H9 (cell line): ENCODE measurements at regions not wholly inside any gene's neighbourhood (a gene's known extent, or its start where the extent isn't known, plus 50 kb on each side); places are given as distances from the start of the nearest gene placed in this dataset.

Experiments used
- DNase-seq: peaks from one replicate; pipeline ENCODE4 v3.0.0-alpha.2; 2017
- H2AFZ ChIP-seq: one replicate; pipeline ENCODE4 v1.6.1; 2013; ENCODE audit warnings: mild to moderate bottlenecking, low read length, control low read depth, moderate library complexity
- H2AK5ac ChIP-seq: 2 replicates; pipeline ENCODE4 v1.6.1; 2013; ENCODE audit warnings: low read length, control low read depth, mixed read lengths; ENCODE audit not compliant: insufficient read length
- H2BK120ac ChIP-seq: one replicate; pipeline ENCODE4 v1.6.1; 2013; ENCODE audit warnings: low read depth, mild to moderate bottlenecking, low read length, control low read depth, inconsistent platforms; ENCODE audit not compliant: poor library complexity, severe bottlenecking
- H2BK12ac ChIP-seq: 2 replicates; pipeline ENCODE4 v1.6.1; 2013; ENCODE audit warnings: low read length, control low read depth, mixed read lengths, low read depth; ENCODE audit not compliant: insufficient read length
- H2BK15ac ChIP-seq: 2 replicates; pipeline ENCODE4 v1.6.1; 2013; ENCODE audit warnings: low read depth, low read length, control low read depth
- H2BK20ac ChIP-seq: one replicate; pipeline ENCODE4 v1.6.1; 2013; ENCODE audit warnings: low read depth, mild to moderate bottlenecking, low read length, control low read depth, inconsistent platforms; ENCODE audit not compliant: poor library complexity, severe bottlenecking
- H2BK5ac ChIP-seq: 2 replicates; pipeline ENCODE4 v1.6.1; 2013; ENCODE audit warnings: low read length, control low read depth, mixed read lengths; ENCODE audit not compliant: insufficient read length
- H3K14ac ChIP-seq: 2 replicates; pipeline ENCODE4 v1.6.1; 2013; ENCODE audit warnings: low read length, control low read depth; ENCODE audit not compliant: insufficient read depth
- H3K18ac ChIP-seq: 2 replicates; pipeline ENCODE4 v1.6.1; 2013; ENCODE audit warnings: low read depth, mild to moderate bottlenecking, mixed read lengths, low read length, control low read depth; ENCODE audit not compliant: insufficient read length
- H3K23ac ChIP-seq: 2 replicates; pipeline ENCODE4 v1.6.1; 2013; ENCODE audit warnings: low read length, control low read depth, mixed read lengths, low read depth; ENCODE audit not compliant: insufficient read length
- H3K23me2 ChIP-seq: 2 replicates; pipeline ENCODE4 v1.6.1; 2013; ENCODE audit warnings: low read depth, mild to moderate bottlenecking, mixed read lengths, low read length, control low read depth; ENCODE audit not compliant: insufficient read length, poor library complexity, severe bottlenecking
- H3K27ac ChIP-seq: 2 replicates; pipeline ENCODE4 v1.5.1; 2013; ENCODE audit warnings: low read length, control low read depth, mixed read lengths, low read depth; ENCODE audit not compliant: insufficient read length
- H3K27me3 ChIP-seq: 2 replicates; pipeline ENCODE4 v1.6.1; 2013; ENCODE audit warnings: low read length, control low read depth, inconsistent platforms; ENCODE audit not compliant: insufficient read depth
- H3K4ac ChIP-seq: 2 replicates; pipeline ENCODE4 v1.6.1; 2013; ENCODE audit warnings: low read depth, mild to moderate bottlenecking, control low read depth, inconsistent platforms, low read length, moderate library complexity
- H3K4me1 ChIP-seq: 2 replicates; pipeline ENCODE4 v1.6.1; 2013; ENCODE audit warnings: low read length, control low read depth, inconsistent platforms; ENCODE audit not compliant: insufficient read depth
- H3K4me2 ChIP-seq: 2 replicates; pipeline ENCODE4 v1.6.1; 2013; ENCODE audit warnings: low read length, control low read depth, mixed read lengths; ENCODE audit not compliant: insufficient read length, insufficient read depth
- H3K56ac ChIP-seq: 2 replicates; pipeline ENCODE4 v1.6.1; 2013; ENCODE audit warnings: low read depth, mild to moderate bottlenecking, mixed read lengths, low read length, control low read depth; ENCODE audit not compliant: insufficient read length
- H3K79me1 ChIP-seq: 2 replicates; pipeline ENCODE4 v1.6.1; 2013; ENCODE audit warnings: low read depth, mild to moderate bottlenecking, moderate library complexity, low read length, control low read depth, inconsistent platforms; ENCODE audit not compliant: insufficient read depth, poor library complexity, severe bottlenecking
- H3K79me2 ChIP-seq: 2 replicates; pipeline ENCODE4 v1.6.1; 2013; ENCODE audit warnings: low read length, control low read depth, inconsistent platforms; ENCODE audit not compliant: insufficient read depth
- H3K9ac ChIP-seq: 2 replicates; pipeline ENCODE4 v1.6.1; 2013; ENCODE audit warnings: low read length, control low read depth, mixed read lengths; ENCODE audit not compliant: insufficient read length; ENCODE audit errors: extremely low read depth
- H3K9me3 ChIP-seq: one replicate; pipeline ENCODE4 v1.6.1; 2013; ENCODE audit warnings: low read depth, low read length, inconsistent platforms; ENCODE audit not compliant: control insufficient read depth
- H3T11ph ChIP-seq: one replicate; pipeline ENCODE4 v1.6.1; 2013; ENCODE audit warnings: mild to moderate bottlenecking, low read length, control low read depth, inconsistent platforms
- H4K20me1 ChIP-seq: one replicate; pipeline ENCODE4 v1.6.1; 2013; ENCODE audit not compliant: control insufficient read depth, insufficient read length, insufficient read depth
- H4K5ac ChIP-seq: 2 replicates; pipeline ENCODE4 v1.6.1; 2013; ENCODE audit warnings: low read depth, mild to moderate bottlenecking, mixed read lengths, low read length, control low read depth; ENCODE audit not compliant: insufficient read length
- H4K8ac ChIP-seq: replicated peaks from 2 replicates; pipeline ENCODE4 v1.6.1; 2013; ENCODE audit warnings: low read length, control low read depth, mixed read lengths, low read depth; ENCODE audit not compliant: insufficient read length
- H4K91ac ChIP-seq: 2 replicates; pipeline ENCODE4 v1.6.1; 2013; ENCODE audit warnings: low read depth, mild to moderate bottlenecking, moderate library complexity, mixed read lengths, low read length, control low read depth; ENCODE audit not compliant: insufficient read length
- H3K27ac Mint-ChIP-seq, 3 experiments: 2 replicates in 2 of 3; 3 replicates in 1 of 3; pipeline ENCODE4 v1.8.0; 2020 to 2021; ENCODE audit warnings: mixed read lengths in 3 of 3, mild to moderate bottlenecking in 1 of 3, moderate library complexity in 1 of 3
- H3K27me3 Mint-ChIP-seq: 2 replicates; pipeline ENCODE4 v1.8.0; 2021; ENCODE audit warnings: low read depth, mild to moderate bottlenecking, moderate library complexity, mixed read lengths
- H3K36me3 Mint-ChIP-seq, 3 experiments: 2 replicates in 2 of 3; 3 replicates in 1 of 3; pipeline ENCODE4 v1.8.0; 2020 to 2021; ENCODE audit warnings: low read depth in 3 of 3, mixed read lengths in 3 of 3; ENCODE audit not compliant: insufficient read depth in 1 of 3
- H3K4me1 Mint-ChIP-seq, 2 experiments: 2 replicates each; pipeline ENCODE4 v1.8.0; 2020; ENCODE audit warnings: mixed read lengths in 2 of 2
- H3K4me3 Mint-ChIP-seq, 2 experiments: 2 replicates in 1 of 2; 3 replicates in 1 of 2; pipeline ENCODE4 v1.8.0; 2020 to 2021; ENCODE audit warnings: mild to moderate bottlenecking in 2 of 2, mixed read lengths in 2 of 2, moderate library complexity in 1 of 2
- H3K9me3 Mint-ChIP-seq, 2 experiments: 2 replicates in 1 of 2; 3 replicates in 1 of 2; pipeline ENCODE4 v1.8.0; 2020; ENCODE audit warnings: mild to moderate bottlenecking in 2 of 2, mixed read lengths in 2 of 2, moderate library complexity in 1 of 2
- CTCF ChIP-seq: fragments of 200-600 bp; sonication (generic); conservative IDR thresholded peaks from 3 replicates; pipeline ENCODE4 v1.8.0; 2021; ENCODE audit warnings: antibody characterized with exemption, mild to moderate bottlenecking
- WGBS: extraction: QIAGEN DNeasy Blood & Tissue Kit; methylation state at CpG from one replicate; pipeline ENCODE4 v1.1.7; 2013; ENCODE audit warnings: missing lambda C conversion rate, low lambda C conversion rate, mixed read lengths; ENCODE audit not compliant: insufficient read length; ENCODE audit errors: extremely low coverage; 5-methylcytosine and 5-hydroxymethylcytosine counted together

DNA sequence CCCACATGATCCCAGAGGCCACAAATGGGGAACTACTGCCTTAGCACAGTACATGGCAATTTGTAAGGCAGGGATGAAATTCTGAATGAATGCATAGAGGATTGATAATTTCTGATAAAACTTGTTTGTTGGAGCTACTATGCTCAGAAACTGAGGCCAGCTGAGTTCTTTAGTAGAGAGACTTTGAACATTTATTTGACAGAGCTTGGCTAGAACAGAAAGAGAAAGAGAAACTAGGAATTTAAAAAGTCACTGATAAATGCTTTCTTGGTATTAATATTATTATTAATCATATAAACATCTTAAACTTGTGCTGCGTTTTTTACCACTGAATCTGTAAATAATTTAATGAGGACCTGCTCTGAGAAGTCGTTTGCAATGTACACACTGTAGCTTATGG, 923.7 kb upstream of the CNTNAP5 start:
- no peak overlapping the region for H3K4me3 Mint-ChIP-seq
- no peak overlapping the region for H2BK5ac ChIP-seq
- H2BK12ac ChIP-seq: no peak overlapping the region
- H3K4ac ChIP-seq: no peak overlapping the region
- H3K23me2 ChIP-seq: no peaks in the 10 kb centered on the region
- no peak overlapping the region for H3K14ac ChIP-seq
- H3T11ph ChIP-seq: no peak overlapping the region
- H3K23ac ChIP-seq: no peak overlapping the region
- H3K79me1 ChIP-seq: no peaks in the 10 kb centered on the region
- H4K8ac ChIP-seq: no peak overlapping the region
- H2AK5ac ChIP-seq: no peak overlapping the region
- H4K20me1 ChIP-seq: no peaks in the 10 kb centered on the region
- H4K91ac ChIP-seq: no peak overlapping the region
- no peak overlapping the region for H4K5ac ChIP-seq
- H3K18ac ChIP-seq: no peak overlapping the region
- no peaks in the 10 kb centered on the region for H3K9me3 Mint-ChIP-seq
- H3K27me3 ChIP-seq: no peaks in the 10 kb centered on the region
- H3K27me3 Mint-ChIP-seq: no peaks in the 10 kb centered on the region
- no peaks in the 10 kb centered on the region for H3K79me2 ChIP-seq
- no peak overlapping the region for H3K4me2 ChIP-seq
- H3K9me3 ChIP-seq: no peaks in the 10 kb centered on the region
- no peak overlapping the region for H3K27ac Mint-ChIP-seq
- no peaks in the 10 kb centered on the region for H3K36me3 Mint-ChIP-seq
- H3K9ac ChIP-seq: no peak overlapping the region
- no peak overlapping the region for H2AFZ ChIP-seq
- no peak overlapping the region for H3K56ac ChIP-seq
- no CpG with 5 or more reads among the region's 2 CpGs for WGBS
- no peak for DNase-seq
- peaks cover 0 to 5% of the 10 kb centered on the region in 2 experiments; a peak in 2 of 4 replicates for H3K4me1 Mint-ChIP-seq
- no peak overlapping the region for H2BK20ac ChIP-seq
- no peak for TF ChIP-seq CTCF
- H2BK15ac ChIP-seq: no peak overlapping the region
- no peaks in the 10 kb centered on the region for H3K4me1 ChIP-seq
- no peak overlapping the region for H2BK120ac ChIP-seq
- no peak overlapping the region for H3K27ac ChIP-seq
